ENCODE measurements at regions not wholly inside any gene's neighbourhood (a gene's known extent, or its start where the extent isn't known, plus 50 kb on each side); places are given as distances from the start of the nearest gene placed in this dataset.

DNA sequence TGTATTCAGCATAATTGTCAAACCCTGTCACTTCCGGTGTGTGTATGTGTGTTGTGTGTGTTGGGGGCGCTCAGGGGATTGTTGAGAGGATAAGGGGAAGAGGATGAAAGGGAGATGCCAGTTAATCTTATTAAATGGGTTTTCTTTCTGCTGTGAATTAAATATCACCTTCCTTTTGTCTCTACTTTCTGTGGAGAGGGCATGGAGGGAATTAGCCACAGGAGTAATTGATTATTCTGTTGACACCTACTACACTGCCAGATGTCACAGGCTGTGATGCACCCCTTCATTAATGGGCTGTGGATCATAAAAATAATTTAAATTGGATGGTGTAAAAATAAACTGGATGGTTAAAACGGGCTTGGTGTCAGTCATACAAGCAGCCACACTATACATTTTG is 311.9 kb downstream of the MDFIC start:
- Histone ChIP-seq H3K4me1 (ENCODE audit: insufficient read depth, poor library complexity, severe bottlenecking) (peaks cover 24% of the 10 kb centered on the region), H3K27ac (ENCODE audit: poor library complexity, severe bottlenecking) (no peak overlapping the region), H3K36me3 (ENCODE audit: low read depth) (no peaks in the 10 kb centered on the region), H3K27me3 (ENCODE audit: insufficient read depth, poor library complexity, severe bottlenecking) (no peaks in the 10 kb centered on the region), H3K4me3 (ENCODE audit: severe bottlenecking) (no peak overlapping the region), H3K9me3 (ENCODE audit: severe bottlenecking) (no peaks in the 10 kb centered on the region)
- TF ChIP-seq, protein P1, sequence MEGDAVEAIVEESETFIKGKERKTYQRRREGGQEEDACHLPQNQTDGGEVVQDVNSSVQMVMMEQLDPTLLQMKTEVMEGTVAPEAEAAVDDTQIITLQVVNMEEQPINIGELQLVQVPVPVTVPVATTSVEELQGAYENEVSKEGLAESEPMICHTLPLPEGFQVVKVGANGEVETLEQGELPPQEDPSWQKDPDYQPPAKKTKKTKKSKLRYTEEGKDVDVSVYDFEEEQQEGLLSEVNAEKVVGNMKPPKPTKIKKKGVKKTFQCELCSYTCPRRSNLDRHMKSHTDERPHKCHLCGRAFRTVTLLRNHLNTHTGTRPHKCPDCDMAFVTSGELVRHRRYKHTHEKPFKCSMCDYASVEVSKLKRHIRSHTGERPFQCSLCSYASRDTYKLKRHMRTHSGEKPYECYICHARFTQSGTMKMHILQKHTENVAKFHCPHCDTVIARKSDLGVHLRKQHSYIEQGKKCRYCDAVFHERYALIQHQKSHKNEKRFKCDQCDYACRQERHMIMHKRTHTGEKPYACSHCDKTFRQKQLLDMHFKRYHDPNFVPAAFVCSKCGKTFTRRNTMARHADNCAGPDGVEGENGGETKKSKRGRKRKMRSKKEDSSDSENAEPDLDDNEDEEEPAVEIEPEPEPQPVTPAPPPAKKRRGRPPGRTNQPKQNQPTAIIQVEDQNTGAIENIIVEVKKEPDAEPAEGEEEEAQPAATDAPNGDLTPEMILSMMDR (IDR thresholded peaks at IDR 0.05; ENCODE audit: poor library complexity, severe bottlenecking), result no peak
- DNase-seq (ENCODE audit: low spot score) (no peak), ATAC-seq (ENCODE audit: low read depth) (no peak)

DNA sequence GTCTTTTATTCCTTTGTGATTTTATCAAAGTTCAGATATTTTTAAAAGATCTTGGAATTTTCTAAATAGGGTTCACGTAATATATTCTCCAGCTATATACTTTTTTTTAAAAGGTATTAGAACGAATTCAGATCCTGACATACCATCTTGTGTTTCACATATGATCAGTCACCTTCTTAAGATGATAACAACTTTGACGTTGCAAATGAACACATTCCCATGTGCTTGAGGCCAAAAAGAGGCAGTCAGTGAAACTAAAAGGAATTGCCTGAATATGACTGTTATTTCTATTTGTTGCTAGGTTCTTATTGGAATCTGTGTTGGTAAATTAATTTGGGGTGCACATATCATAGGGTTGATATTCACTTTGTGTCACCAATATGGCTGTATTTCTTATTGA is 310.1 kb downstream of the MDFIC start:
- H3K27ac ChIP-seq (ENCODE audit: poor library complexity, severe bottlenecking), result peak overlapping the region; percentile 76
- ATAC-seq (ENCODE audit: low read depth), result no peak

DNA sequence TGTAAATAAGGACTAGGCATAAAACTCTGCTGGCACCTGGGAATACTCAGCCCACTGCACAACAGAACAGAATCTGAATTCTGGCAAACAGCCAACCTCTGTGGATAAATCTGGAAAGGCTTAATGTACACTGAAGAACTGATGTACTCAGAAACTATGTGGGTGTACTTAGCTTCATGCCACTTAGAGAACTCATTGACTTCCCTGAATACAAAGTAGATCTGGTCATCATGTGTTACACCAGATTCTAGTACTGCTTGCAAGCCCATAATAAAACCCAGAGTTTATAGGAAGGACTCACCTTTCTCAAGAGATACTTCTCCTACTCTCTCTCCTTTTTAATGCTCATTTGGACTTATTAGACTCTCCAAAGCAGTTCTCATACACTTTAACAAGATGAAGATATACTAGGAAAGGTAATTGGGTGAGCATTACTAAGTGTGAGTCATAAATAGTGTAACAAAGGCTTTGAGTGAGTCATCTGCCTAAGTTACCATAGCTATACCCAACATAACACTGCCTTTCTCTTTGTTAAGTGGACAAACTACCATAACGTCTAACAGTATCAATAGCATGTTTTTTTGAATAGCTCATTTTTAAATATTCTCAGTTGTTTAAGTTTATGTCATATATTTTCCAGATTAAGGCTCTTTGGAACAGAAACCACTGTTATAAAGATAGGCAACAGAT is 309.1 kb downstream of the MDFIC start:
- Histone ChIP-seq H3K36me3 (ENCODE audit: low read depth) (no peaks in the 10 kb centered on the region), H3K27ac (ENCODE audit: poor library complexity, severe bottlenecking) (peak overlapping the region; percentile 76), H3K4me3 (ENCODE audit: severe bottlenecking) (no peak overlapping the region), H3K4me1 (ENCODE audit: insufficient read depth, poor library complexity, severe bottlenecking) (peaks cover 24% of the 10 kb centered on the region), H3K27me3 (ENCODE audit: insufficient read depth, poor library complexity, severe bottlenecking) (no peaks in the 10 kb centered on the region), H3K9me3 (ENCODE audit: severe bottlenecking) (no peaks in the 10 kb centered on the region)
- ATAC-seq (ENCODE audit: low read depth), result peak; percentile 96
- TF ChIP-seq, protein P1 (IDR thresholded peaks at IDR 0.05; ENCODE audit: poor library complexity, severe bottlenecking), result no peak
- DNase-seq (ENCODE audit: low spot score), result no peak

More for the DNA sequence above, 310.1 kb downstream of the MDFIC start:
- TF ChIP-seq, protein P1 (IDR thresholded peaks at IDR 0.05; ENCODE audit: poor library complexity, severe bottlenecking), result no peak
- H3K9me3 ChIP-seq (ENCODE audit: severe bottlenecking), result no peaks in the 10 kb centered on the region
- no peaks in the 10 kb centered on the region for H3K36me3 ChIP-seq (ENCODE audit: low read depth)
- no peaks in the 10 kb centered on the region for H3K27me3 ChIP-seq (ENCODE audit: insufficient read depth, poor library complexity, severe bottlenecking)
- no peak for DNase-seq (ENCODE audit: low spot score)
- peaks cover 24% of the 10 kb centered on the region for H3K4me1 ChIP-seq (ENCODE audit: insufficient read depth, poor library complexity, severe bottlenecking)
- H3K4me3 ChIP-seq (ENCODE audit: severe bottlenecking), result no peak overlapping the region

DNA sequence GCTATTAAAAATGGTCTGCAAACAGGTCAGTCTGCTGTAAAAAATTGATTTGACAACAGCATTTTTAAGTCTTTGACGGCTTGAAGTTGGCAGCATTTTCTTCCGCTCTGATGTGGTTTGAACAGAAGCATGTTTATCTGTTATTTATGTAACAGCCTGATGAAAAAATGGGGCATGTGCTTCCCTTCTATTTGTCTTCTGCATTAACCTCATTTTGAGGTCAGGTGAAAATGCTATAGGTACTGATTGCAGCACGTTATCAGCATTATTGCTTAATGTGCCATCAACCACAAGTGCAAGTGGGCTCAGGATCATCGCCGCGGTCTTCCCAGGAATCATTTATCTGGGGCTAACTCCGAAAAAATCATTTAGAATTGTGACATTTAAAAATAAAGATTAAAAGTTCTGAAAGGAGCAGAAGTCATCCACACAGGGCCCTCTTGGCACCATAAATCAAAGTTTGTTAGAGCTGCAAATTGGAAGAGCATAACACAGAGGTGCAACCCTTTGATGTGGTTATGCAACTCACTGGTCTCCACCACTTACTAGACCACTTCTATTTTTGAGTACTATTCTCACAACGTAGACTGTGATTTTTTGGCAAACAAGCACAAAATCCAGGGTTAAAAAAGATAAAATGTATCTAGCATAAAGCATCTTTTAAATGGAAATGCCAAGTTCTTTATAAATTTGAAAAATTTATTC is 307.7 kb downstream of the MDFIC start:
- H3K36me3 ChIP-seq (ENCODE audit: low read depth), result no peaks in the 10 kb centered on the region
- no peak for ATAC-seq (ENCODE audit: low read depth)
- no peaks in the 10 kb centered on the region for H3K27me3 ChIP-seq (ENCODE audit: insufficient read depth, poor library complexity, severe bottlenecking)
- H3K4me1 ChIP-seq (ENCODE audit: insufficient read depth, poor library complexity, severe bottlenecking), result peaks cover 24% of the 10 kb centered on the region
- H3K27ac ChIP-seq (ENCODE audit: poor library complexity, severe bottlenecking), result peak overlapping the region; percentile 76
- H3K9me3 ChIP-seq (ENCODE audit: severe bottlenecking), result no peaks in the 10 kb centered on the region
- TF ChIP-seq, protein P1 (IDR thresholded peaks at IDR 0.05; ENCODE audit: poor library complexity, severe bottlenecking), result no peak
- DNase-seq (ENCODE audit: low spot score), result no peak
- no peak overlapping the region for H3K4me3 ChIP-seq (ENCODE audit: severe bottlenecking)

All from RWPE2 (cell line).